Posterior cingulate gyrus (tissue), 11 donors: ENCODE measurements at regions not wholly inside any gene's neighbourhood (a gene's known extent, or its start where the extent isn't known, plus 50 kb on each side); places are given as distances from the start of the nearest gene placed in this dataset.
"Not testable (repeated sequence)": the region's sequence is repeated elsewhere in the genome, so short reads cannot be mapped to it uniquely, and the experiment has no call there.

Source experiments
- DNase-seq, 10 donors: peaks; one replicate each; pipeline versions ENCODE4 v3.0.0 to v3.0.0-alpha.2; 2020 to 2021; ENCODE audit warnings: mixed read lengths in 3 of 10
- intact Hi-C: fragments of 100-400 bp; cut with DNase I; formaldehyde crosslinking; loops from one replicate; pipeline ENCODE4 v1.15.1; 2023

GRCh38 chr5:164152539-164152938 is 647.1 kb downstream of the MAT2B start:
- intact Hi-C loops, DNase-seq: not testable (repeated sequence)

- intact Hi-C loops: no loop called here
- no peak for DNase-seq
Observed at GRCh38 chr5:164153469-164154172, 648.2 kb downstream of the MAT2B start.

GRCh38 chr5:164170814-164171213 is 665.4 kb downstream of the MAT2B start:
- no peak for DNase-seq
- intact Hi-C loops: no loop called here

- intact Hi-C loops: no loop called here
- no peak for DNase-seq
Observed at GRCh38 chr5:164175083-164175482, 669.7 kb downstream of the MAT2B start.

GRCh38 chr5:164179406-164179805 is 674.0 kb downstream of the MAT2B start:
- DNase-seq: no peak
- intact Hi-C loops: no loop called here

GRCh38 chr5:164181604-164182003 is 676.2 kb downstream of the MAT2B start:
- intact Hi-C loops: no loop called here
- no peak for DNase-seq

GRCh38 chr5:164184158-164184557 is 678.7 kb downstream of the MAT2B start:
- intact Hi-C loops: no loop called here
- DNase-seq: peak in 3 of 10 donors; percentile 10 to 47 (median 11)

- intact Hi-C loops: no loop called here
- DNase-seq: no peak
Observed at GRCh38 chr5:164185000-164185399, 679.6 kb downstream of the MAT2B start.

- DNase-seq: peak in 1 of 10 donors; percentile 24
- intact Hi-C loops: no loop called here
Observed at GRCh38 chr5:164186550-164186949, 681.1 kb downstream of the MAT2B start.

- intact Hi-C loops: no loop called here
- no peak for DNase-seq
Observed at GRCh38 chr5:164187785-164188184, 682.4 kb downstream of the MAT2B start.

- DNase-seq: no peak
- intact Hi-C loops: no loop called here
Observed at GRCh38 chr5:164188733-164189148, 683.3 kb downstream of the MAT2B start.

- peak in 1 of 10 donors; percentile 63 for DNase-seq
- intact Hi-C loops: no loop called here
Observed at GRCh38 chr5:164191240-164191639, 685.8 kb downstream of the MAT2B start.

- DNase-seq: no peak
- intact Hi-C loops: no loop called here
Observed at GRCh38 chr5:164202338-164202737, 696.9 kb downstream of the MAT2B start.

- intact Hi-C loops: no loop called here
- no peak for DNase-seq
Observed at GRCh38 chr5:164203581-164204225, 698.3 kb downstream of the MAT2B start.

- intact Hi-C loops: no loop called here
- DNase-seq: no peak
Observed at GRCh38 chr5:164204338-164204946, 699.0 kb downstream of the MAT2B start.

- intact Hi-C loops: no loop called here
- no peak for DNase-seq
Observed at GRCh38 chr5:164206196-164206595, 700.8 kb downstream of the MAT2B start.

GRCh38 chr5:164207646-164208045 is 702.2 kb downstream of the MAT2B start:
- no peak for DNase-seq
- intact Hi-C loops: no loop called here

- no peak for DNase-seq
- intact Hi-C loops: no loop called here
Observed at GRCh38 chr5:164210491-164210890, 705.1 kb downstream of the MAT2B start.

GRCh38 chr5:164214698-164215097 is 709.3 kb downstream of the MAT2B start:
- intact Hi-C loops: no loop called here
- DNase-seq: no peak

GRCh38 chr5:164217464-164217863 is 712.0 kb downstream of the MAT2B start:
- intact Hi-C loops: no loop called here
- DNase-seq: no peak

GRCh38 chr5:164220522-164220921 is 715.1 kb downstream of the MAT2B start:
- intact Hi-C loops: no loop called here
- DNase-seq: no peak

- intact Hi-C loops: no loop called here
- DNase-seq: no peak
Observed at GRCh38 chr5:164224236-164224635, 718.8 kb downstream of the MAT2B start.
